HPDE6-E6E7 (cell line): ENCODE measurements at regions not wholly inside any gene's neighbourhood (a gene's known extent, or its start where the extent isn't known, plus 50 kb on each side); places are given as distances from the start of the nearest gene placed in this dataset.
"Not testable (repeated sequence)": the region's sequence is repeated elsewhere in the genome, so short reads cannot be mapped to it uniquely, and the experiment has no call there.

Experiments
- DNase-seq: peaks from one replicate; pipeline ENCODE4 v3.0.0; 2011; ENCODE audit warnings: missing footprints; ENCODE audit errors: extremely low spot score

DNA sequence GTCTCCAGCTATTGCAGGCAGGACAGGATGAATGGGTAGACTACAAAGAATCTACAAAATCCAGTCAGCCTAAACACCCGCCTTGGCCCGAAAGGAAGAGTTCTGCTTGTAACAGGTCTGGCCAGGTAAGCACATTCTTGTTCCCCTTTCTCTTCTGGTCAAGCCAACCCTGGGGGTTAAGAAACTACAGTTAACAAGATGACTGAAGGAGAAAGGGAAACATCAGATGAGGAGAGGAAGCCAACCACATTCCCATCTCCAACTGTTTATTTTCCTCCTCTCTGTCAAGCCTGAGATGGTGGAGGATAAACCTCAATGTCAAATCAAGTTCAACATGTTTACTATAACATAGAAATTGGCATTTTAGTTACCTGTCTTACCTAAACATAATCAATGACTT lies 198.9 kb downstream of the IPMK start:
- no peak for DNase-seq

DNA sequence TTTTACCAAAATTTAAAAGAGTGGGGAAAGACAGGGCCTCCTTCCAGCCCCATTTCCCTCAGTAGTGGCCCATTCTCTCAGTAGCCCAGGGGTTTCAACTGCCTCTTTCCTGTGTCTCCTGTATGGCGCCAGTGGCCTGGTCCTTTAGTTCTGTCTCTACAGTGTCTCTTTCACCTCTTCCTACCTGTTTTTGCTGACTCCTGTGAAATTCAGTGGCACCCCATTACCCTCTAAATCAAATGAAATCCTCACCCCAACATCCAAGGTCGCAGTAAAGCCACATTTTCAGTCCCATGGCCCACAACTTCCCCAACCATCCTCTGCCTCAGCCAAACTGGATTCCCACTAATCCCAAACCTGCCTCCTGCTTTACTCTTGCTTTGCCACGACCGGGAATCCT lies 200.7 kb downstream of the IPMK start:
- DNase-seq = no peak

DNA sequence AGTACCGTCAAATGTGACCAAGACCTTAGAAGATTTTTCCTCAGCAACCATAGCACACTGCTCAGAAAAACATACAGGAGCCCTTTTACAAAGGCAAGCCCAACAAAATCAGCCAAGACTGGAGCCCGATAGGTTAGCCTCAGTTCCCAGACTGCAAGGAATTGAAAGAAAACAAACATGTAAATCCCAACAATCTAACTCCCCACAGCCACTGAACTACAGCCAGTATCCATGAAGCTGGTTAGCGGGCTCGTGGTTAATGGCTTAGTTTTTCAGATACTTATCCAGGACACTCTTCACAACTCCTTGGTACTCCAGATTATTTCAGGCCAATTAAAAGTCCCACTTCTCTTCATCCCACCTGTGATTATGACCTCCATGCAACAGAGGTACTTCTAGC lies 201.6 kb downstream of the IPMK start:
- no peak for DNase-seq

DNA sequence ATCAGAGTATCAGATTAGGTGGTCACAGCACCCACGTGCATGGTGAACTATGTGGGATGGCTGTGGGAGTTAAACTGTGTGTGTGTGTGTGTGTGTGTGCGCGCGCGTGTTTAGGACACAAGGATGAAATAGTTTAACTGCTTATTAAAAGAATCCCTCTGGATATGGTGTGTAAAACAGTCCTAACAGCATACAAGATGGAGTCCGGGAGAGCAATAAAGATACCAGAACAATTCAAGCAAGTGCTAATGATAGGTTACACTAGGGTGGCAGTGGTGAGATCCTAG lies 202.2 kb downstream of the IPMK start:
- no peak for DNase-seq

DNA sequence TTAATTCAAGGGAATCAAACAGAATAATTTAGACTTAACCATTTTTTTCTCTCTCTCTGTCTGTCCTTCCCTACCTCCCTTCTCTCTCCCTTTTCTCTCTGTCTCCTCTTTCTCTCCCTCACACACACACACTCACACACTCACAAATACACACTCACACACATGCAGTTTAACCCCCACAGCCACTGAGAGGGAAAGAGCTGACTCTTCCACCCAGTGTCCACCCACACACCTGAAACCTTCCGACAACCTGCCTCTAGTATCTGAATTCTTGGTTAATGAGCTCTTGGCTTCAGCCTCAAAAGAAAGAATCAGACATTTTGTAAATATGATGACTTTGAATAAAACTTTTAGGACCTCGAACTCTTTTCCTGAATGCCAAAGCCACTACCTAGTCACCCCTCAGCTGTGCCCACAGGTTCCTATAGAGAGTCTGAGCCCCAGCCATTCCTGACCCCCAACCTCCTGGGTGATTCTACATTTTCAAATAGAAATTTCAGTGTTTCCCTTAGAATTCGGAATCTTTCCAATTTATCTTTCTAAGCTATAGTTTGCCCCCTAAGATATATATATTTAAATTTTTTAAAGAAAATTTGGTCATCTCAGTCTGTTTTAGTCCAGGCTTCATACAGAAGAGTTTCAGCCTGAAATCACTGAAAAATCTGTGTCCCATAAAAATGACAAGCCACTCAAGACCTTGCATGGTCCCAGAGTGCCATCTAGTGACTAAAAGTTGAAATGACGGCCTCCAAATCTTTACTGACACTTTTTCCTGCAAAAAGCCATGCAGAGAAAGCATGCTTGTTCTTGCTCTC lies 202.8 kb downstream of the IPMK start:
- DNase-seq = peak; percentile 20

DNA sequence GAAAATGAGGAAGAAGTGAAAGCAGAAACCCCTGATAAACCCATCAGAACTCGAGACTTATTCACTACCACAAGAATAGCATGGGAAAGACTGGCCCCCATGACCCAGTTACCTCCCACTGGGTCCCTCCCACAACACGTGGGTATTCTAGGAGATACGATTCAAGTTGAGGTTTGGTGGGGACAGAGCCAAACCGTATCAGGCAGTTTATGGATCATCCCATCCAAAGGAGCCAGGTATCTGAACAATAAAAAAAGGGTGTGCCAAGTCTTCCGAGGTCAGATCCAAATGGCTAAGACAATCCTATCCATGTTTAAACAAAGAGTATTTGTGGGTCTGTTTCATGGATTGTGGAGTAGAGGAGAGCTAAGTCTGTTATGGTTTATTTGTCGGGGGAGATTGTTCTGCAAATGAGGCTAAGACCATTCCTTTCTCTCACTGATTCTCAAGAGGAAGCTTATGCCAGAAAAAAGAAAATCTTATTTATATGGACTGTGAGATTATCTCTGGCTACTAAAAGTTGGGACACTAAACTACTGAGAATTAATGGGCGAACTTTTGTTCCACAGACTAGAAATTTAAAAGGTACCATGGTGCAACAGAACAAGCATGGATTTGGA lies 203.7 kb downstream of the IPMK start:
- no peak for DNase-seq

DNA sequence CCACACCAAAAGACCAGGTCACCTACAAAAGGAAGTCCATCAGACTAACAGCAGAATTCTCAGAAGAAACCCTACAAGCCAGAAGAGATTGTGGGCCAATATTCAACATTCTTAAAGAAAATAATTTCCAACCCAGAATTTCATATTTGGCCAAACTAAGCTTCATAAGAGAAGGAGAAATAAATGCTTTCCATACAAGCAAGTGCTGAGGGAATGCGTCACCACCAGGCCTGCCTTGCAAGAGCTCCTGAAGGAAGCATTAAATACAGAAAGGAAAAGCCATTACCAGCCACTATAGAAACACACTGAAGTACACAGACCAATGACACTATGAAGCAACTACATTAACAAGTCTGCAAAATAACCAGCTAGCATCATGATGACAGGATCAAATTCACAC lies 209.0 kb downstream of the IPMK start:
- DNase-seq = not testable (repeated sequence)

DNA sequence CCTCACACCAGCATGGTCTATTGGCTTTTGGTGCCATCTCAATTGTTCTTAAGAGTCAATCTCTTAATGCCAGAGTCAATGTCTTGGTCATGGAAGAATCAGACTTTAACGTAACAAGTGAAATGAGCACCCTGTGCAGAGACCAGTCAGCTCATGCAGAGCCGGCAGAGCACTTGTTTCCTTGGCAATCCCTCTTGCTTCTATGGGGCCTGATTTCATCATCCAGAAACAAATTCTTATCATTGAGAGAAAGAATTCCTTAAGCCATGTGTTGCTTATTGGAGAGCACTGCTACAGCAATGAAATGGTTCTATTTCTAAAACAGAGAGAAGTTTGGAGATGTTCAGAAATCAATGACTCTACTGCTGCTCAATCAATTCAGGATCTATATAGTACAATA lies 212.8 kb downstream of the IPMK start:
- DNase-seq = no peak

DNA sequence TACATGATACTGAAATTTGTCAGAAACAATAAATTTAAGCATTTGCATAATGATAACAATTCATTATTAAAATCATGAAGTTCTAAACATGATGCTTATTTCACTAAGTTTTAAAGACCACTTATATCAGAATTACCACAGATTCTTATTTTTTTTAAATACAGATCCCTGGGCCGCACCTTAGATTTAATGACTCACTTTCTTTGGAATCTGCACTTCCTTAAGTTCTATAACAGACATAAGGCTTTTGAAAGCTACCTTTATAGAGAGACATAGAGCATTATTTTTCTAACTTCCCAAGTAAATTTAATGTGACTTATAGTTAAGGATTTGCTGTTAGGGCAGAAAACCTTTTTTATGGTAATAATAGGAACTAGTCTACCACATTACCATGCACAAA lies 214.9 kb downstream of the IPMK start:
- DNase-seq = peak; percentile 7

DNA sequence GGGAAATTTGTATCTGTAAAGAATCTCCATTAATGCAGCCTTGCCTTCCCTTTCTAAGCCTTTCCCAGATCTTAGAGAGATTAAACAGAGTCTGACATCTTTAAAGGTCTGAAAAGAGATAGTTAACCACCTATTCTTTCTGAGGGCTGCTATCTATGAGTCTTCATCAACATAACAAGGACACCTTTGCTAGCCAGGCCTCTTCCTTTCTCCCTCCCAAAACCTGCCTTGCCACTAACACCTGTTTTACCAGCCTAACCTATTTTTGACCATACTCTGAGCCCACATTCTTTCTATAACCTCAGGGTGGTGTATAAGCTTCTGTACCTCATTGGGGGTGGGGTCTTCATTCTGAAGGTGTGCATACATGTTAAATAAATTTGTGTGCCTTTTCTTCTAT lies 217.1 kb downstream of the IPMK start:
- no peak for DNase-seq

DNA sequence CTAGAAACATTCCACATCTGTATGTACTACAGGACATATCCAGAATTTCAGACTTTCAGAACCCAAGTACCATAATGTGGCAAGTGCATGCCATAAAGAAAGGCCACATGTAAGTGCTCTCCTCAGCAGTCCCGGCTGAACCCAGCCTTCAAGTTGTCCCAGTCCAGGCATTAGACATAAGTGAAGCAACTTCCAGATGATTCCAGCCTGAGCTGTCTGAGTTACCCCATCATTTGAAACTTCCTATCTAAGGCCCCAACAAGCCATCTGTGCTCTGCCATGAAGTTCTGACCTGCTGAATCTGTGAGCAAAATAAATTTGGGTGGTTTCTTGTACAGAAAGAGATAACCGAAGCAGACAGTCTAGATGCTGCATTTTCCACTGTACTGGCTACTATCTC lies 218.8 kb downstream of the IPMK start:
- no peak for DNase-seq

DNA sequence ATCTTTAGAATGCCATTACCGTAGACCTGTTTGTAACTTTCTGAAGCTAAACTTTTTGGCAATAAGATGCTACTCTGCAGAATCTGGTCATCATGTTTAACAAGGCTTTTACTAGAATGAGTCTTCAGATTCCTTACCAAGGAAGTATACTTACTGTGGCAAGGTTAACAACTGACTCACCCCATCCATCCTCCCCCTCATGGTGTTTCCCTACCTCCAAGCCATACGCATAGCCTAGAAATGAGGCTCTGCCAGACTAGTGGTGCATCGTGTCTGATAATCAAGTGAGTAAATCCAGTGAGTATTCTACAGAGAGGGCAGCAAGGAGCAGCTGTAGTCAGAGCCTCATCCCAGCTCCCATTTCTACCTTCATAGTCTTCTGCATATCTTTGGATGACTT lies 223.6 kb downstream of the IPMK start:
- peak; percentile 38 for DNase-seq

DNA sequence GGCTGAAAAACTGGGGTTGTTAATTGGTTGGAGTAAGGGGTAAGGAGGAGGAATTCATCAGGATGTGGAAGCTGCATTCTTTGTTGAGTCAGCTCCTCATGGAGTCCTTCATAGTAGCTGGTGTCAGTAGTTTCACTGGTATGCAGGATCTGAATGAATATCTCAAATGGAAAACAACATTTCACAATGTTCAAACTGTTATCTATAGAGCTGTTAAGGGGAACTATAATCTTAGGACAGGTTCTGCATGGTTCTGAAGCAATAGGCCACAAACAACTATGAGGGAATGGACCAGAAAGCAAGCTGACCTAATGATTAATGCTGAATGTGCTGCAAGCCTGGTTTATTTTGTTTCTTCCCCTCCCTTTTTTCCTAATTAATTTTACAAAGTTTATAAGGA lies 225.8 kb downstream of the IPMK start:
- no peak for DNase-seq

DNA sequence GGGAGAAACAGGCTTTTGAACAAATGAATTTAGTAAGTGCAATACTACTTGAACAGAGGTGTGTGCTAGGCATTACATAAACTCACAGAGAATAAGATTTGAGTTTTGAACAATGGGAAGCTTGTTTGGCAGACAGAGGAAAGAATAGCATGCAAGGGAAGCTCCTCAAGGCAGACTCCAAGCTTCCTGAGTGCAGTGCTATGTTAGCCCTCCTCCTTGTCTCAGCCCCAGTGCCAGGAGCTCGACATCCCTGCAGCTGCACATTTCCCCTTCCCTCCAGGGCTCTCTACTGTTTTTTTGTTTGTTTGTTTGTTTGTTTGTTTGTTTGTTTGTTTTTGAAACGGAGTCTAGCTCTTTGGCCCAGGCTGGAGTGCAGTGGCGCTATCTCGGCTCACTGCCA lies 237.5 kb downstream of the IPMK start:
- DNase-seq = no peak

DNA sequence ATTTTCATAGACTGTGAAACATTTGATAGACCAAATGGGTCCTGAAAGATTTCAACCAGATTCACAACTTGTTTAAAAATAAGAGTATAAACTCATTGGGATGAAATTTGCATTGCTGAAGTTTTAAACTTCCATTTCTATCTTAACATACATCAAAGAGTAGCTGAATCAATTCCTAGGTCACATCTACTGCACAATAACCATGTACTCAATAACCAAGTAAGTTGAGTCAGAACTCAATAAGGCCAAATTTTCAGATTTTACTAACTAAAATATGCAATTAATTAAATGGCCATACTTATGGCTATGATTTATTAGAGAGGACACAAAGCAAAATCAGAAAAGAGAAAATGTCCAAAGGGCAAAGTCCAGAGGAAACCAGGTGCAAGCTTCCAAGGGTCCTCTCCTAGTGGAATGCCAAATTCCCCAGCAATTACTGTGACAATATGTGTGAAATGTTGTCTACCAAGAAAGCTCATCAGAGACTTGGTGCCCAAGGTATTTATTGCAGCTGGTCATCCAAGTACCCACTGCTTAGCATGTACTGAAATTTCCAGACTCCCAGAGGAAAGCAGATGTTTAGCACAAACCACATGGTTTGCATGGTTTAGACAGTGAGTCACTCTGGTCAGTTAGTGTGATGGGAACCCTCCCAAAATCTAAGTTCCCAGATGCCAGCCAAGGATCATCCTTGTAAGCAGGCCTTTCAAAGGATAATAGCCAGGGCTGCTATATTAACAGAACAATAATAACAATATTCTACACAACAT lies 238.9 kb downstream of the IPMK start:
- no peak for DNase-seq

DNA sequence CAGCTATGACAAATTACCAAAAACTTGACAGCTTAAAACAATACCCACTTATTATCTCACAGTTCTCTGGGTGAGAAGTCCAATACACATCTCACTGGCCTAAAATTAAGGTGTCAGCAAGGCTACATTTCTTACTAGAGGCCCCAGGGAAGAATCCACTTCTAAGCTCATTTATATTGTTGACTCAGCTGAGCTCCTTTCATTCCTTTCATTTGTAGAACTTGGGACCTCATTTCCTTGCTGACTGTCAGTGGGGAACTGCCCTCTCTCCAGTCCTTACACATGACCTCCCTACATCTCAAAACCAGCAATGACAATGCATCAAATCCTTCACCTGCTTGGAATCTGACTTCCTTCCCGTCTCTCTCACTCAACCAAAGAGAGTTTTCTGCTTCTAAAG lies 240.3 kb downstream of the IPMK start:
- DNase-seq = no peak

DNA sequence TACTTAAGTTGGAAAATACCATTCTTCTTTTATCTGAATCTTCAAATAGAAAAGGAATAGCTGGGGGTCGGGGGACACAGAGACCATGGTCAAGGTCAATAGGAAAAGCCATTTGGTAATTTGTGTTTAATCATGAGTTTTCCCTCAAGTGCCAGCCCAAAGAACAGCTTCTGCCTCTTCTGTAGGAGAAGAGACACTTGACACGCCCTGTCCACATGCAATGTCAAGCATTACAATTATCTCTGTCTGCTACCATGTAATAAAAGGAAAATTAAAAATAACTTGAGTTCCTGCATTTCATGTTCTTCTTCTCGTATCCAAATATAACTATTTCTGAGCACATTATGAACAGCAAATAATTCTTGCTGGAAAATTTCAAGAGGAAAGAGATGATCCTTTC lies 241.7 kb downstream of the IPMK start:
- DNase-seq = no peak

DNA sequence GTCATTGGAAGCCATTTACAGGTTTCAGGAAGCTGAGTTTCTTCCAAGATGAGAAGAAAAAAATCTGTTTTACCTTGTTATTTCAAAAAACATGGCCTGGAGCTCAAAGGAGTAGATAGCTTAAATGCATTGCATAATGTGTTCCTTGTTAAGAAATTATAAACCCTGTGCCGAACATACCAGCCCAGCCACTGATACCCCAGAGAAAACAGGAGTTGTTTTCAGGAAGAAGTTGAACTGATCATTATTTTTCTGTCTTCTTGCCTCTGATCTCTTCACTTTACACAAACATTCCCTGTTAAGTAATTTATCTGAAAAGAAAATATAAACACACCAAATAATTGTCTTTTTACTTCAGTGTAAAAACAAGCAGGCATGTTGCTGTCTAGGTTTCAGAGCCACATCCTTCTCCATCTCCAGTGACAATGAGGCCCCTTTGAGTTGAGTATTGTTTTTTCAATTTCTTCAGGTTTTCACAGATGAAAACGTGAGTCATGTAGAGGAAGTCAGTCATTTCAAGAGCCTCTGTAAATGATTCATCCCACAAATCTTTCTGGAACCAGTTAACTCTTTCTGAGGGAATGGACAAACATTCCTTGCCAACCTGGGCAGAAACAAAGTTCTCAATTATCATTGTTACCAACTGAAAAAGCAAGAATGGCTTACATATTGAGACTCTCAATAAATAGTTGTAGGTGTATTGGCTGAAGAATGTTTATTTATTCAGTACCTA lies 244.2 kb downstream of the IPMK start:
- peak; percentile 67 for DNase-seq

DNA sequence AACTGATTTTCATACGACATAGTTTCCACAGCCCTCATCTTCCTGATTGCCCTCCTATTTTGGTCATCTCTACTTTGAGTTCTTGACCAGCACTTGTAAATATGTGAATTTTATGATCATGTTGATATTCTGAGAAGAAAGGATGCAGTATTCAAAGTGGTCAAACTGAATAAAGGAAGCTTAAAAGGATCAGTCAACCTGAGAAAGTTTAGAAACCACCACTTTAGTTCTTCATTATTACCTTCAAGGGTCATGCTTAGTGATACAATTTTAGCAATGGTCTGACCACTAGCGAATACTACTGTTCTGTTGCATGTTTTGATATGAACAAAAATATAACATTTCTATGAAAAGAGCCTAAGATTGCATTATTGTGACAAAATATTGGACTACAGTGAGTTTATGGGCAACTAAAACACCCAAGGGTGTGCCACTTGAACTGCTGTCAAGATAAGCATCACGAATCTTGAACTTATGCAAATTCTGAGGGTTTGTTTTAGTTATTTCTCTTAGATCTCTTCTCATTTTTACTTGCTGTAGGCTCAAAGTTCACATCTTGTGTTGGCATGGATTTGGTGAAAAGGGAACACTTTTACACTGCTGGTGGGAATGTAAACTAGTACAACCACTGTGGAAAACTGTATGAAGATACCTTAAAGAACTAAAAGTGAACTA lies 247.7 kb downstream of the IPMK start:
- no peak for DNase-seq

DNA sequence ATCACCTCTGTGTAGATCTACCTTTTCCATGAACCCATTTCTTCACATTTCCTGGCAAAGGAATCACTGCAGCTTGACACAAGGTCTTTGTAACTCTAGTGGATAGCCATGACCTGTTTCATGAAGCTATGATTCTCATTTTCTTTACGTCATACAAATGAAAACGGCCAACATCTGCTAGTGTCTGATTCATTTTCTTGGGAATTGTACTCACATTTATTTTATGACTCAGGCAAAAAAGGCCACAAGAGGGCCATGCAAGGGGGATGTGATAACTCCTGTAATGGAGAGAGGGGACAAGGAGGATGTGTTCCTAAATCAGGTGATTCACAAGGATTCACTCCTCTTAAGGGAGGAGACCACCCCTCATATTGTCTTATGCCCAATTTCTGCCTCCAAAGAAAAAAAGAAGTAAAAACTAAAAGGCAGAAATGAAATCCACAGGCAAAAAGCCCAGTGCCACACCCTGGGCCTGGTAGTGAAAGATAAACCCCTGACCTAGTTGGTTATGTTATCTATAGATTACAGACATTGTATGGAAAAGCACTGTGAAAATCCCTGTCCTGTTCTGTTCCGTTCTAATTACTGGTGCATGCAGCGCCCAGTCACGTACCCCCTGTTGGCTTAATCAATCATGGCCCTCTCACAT lies 249.9 kb downstream of the IPMK start:
- DNase-seq = no peak

DNA sequence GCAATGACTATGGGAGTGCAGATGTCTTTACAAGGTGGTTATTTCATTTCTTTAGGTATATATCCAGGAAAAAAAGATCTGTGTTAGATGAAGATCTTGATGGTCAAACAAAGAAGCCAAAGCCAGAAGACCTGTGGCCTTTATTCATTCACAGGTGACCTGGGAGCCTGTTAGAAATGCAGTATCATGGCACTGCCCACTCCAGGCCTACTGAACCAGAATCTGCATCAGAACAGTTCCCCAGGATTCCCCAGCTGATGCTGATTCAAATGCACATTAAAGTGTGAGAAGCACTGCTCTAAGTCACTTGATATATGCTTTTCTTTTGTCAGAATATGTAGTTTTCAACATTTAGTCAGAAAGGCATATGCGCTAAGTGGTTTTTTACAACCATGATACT lies 251.1 kb downstream of the IPMK start:
- no peak for DNase-seq
